Inflammatory macrophage treated with lipopolysaccharide for 1 hour (primary cell): ENCODE measurements at regions not wholly inside any gene's neighbourhood (a gene's known extent, or its start where the extent isn't known, plus 50 kb on each side); places are given as distances from the start of the nearest gene placed in this dataset.
"Not testable (repeated sequence)": the region's sequence is repeated elsewhere in the genome, so short reads cannot be mapped to it uniquely, and the experiment has no call there.

ENCODE experiments used
- DNase-seq, 2 donors: peaks; one replicate each; pipeline ENCODE4 v3.0.0-alpha.2; 2020 to 2022

GRCh38 chr15:46880791-46881190, 836.5 kb upstream of the SEMA6D start:
- no peak for DNase-seq

GRCh38 chr15:46892621-46893160, 824.6 kb upstream of the SEMA6D start:
- no peak for DNase-seq

DNA sequence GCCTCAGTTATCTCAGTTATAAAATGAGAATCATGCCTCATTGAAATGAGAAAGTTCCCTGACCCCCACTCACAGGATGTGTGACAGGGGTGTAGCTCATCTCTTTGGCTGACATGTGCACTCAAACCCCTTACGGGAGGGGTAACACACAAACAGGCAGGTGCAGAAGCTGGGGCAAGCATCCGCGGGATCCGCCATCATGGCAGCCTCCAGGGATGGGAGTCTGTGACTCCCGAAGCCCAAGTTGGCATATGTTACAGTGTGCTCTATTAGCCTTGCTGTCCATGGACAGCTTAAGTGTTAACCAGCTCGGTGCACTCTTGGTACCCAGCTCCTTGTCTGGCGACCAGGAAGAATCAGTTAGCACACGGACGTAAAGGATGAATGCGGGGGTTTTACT, 822.7 kb upstream of the SEMA6D start:
- DNase-seq, result no peak

GRCh38 chr15:46897266-46897665, 820.0 kb upstream of the SEMA6D start:
- DNase-seq, result no peak

DNA sequence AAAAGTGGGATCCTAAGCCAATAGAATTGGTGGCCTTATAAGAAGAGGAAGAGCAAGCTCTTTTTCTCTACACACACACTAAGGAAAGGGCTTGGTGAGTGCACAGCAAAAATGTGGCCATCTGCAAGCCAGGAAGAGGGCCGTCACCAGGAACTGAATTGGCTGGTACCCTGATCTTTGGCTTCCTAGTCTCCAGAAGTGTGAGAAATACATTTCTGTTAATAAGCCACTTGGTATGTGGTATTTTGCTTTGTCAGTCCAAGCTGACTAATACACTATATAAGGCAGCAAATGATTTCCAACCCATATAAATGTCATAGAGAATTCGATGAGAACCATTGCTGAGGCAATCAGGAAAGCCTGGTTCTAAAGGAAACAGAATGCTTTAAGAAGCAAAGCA, 816.3 kb upstream of the SEMA6D start:
- no peak for DNase-seq

DNA sequence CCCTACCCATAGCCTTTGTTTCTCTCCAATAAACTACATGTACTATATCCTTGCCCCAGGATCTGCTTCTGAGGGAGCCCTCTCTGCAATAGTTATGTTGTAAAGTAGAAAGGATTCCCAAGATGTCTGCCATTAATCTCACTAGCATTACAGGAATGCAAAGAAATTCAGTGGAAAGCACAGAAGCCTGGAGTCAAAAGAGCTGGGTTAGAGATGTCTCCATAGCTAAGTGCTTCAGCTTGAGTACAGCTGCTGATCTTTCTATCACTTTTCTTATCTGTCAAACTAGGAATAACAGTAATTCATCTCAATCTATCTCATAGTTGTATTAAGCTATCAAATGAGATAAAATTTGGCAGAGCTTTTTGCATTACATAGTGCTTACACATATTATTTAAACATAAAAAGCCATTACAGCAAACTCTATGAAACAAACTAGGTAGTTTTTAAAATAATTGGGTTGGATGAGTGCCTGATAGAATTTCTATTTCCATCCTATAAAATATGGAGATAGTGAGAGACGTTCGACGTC, 799.5 kb upstream of the SEMA6D start:
- no peak for DNase-seq

- no peak for DNase-seq
Observed at GRCh38 chr15:46918462-46919140, 798.7 kb upstream of the SEMA6D start.

- DNase-seq, result no peak
Observed at GRCh38 chr15:46921891-46922290, 795.4 kb upstream of the SEMA6D start.

- DNase-seq, result no peak
Observed at GRCh38 chr15:46930426-46930825, 786.9 kb upstream of the SEMA6D start.

DNA sequence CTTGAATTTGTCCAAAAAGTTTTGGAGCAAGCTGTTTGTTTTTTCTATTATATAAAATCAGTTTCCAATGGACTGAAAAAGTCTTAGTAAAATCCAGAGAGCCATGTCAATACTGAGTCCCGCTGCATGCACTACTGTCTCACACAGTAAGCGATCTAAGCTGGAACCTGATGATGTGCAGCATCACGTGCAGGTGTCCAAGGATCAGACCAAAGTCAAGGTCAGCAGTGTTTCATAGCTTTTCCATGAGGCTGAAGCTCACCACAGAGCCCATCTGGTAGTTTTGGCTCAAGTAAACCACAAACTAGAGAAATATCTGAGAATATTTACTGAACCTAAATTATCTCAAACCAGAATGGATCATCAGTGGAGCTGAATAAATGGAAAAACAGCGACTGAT, 784.0 kb upstream of the SEMA6D start:
- DNase-seq, result no peak

- no peak for DNase-seq
Observed at GRCh38 chr15:46934851-46935250, 782.5 kb upstream of the SEMA6D start.

DNA sequence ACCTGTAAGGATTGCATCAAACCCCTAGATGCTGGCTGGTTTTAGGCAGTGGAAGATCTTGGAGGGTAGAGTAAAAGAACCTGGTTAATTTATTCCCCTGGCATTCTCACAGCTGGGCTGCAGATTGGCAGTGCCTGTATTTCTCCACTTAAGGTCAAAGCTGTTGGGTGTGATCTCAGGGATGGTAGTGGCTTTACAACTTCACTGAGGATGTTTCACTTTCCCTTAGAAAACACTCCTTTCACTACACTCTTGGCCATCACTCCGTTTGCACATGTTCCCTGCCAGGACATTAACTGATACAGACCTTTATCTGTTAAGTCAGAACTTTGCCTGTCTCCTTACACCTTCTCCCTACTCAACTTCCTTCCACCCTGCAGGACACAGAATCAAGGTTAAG, 779.1 kb upstream of the SEMA6D start:
- no peak for DNase-seq

GRCh38 chr15:46941241-46941640, 776.1 kb upstream of the SEMA6D start:
- DNase-seq, result no peak

DNA sequence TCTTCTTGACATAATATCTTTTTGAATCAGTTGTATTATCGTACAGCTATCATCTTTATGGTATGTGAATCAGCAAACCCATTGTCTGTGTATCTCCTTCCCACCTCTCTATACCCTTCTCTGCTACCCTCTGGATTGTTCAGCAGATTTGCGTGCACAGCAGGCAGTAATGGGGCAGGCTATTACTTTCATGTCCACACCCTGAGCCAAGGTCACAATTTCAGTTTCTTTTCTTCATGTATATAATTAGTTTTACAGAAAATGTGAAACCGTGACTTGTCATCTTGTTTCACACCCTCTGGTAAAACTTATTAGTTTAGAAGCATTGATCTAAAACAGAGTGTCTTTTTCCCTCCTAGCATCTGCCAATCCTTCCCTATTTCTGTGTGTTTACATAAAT, 770.4 kb upstream of the SEMA6D start:
- DNase-seq, result no peak

- DNase-seq, result no peak
Observed at GRCh38 chr15:46955576-46955975, 761.7 kb upstream of the SEMA6D start.

GRCh38 chr15:46956456-46956855, 760.8 kb upstream of the SEMA6D start:
- no peak for DNase-seq

DNA sequence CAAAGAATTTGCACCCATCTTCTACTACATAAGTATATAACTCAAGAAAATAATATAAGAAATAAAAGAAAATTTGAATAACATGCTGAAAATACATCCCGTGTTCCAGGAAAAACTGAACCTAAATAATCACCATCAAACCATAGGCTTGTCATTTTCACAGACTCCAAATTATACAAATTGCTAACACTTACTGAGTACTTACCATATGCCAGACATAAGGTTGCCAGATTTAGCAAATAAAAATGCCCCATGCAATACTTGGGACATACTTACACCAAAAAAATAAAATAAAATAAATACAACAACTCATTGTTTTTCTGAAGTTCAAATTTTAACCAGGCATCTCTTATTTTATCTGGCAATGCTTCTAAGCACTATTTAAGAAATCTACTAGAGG, 760.4 kb upstream of the SEMA6D start:
- DNase-seq, result no peak

DNA sequence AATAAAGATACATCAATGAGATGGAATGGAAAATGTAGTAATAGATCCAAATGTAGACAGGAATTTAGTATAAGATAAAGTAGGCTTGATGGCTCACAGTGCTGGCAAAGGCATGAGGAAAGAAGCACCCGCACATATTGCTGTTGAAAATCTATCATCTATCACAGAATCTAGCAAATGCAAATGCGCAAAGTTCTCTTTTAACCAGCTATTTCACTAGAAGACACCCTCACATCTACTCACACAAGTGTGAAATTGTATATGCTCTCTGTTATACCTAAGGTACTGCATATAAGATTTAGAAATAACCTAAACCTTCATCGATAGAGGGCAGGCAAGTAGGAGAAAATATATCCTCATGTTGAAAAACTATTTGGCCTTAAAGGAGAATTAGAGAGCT, 756.7 kb upstream of the SEMA6D start:
- no peak for DNase-seq

DNA sequence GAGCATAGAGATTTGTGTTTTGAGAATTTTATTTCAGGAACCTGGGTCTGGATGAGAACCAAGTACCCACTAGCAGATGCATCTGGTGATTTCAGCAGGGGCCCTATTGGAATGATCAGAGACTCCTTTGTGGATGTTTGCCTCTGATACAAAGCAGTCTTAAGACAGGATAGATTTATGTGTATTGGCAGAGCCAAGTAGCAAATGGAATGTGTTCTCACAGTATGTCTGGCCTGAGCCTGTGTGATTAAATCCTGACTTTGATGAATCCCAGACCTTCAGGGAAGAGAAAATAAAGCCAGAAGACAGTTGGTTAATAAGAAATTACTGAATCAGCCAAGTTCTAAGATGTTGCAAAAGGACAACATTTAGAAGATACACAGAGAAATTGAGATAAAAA, 755.5 kb upstream of the SEMA6D start:
- no peak for DNase-seq

- DNase-seq, result not testable (repeated sequence)
Observed at GRCh38 chr15:46988055-46988454, 729.2 kb upstream of the SEMA6D start.

- DNase-seq, result no peak
Observed at GRCh38 chr15:46996359-46996758, 720.9 kb upstream of the SEMA6D start.

- DNase-seq, result no peak
Observed at GRCh38 chr15:46997501-46997900, 719.8 kb upstream of the SEMA6D start.

- no peak for DNase-seq
Observed at GRCh38 chr15:47003568-47003967, 713.7 kb upstream of the SEMA6D start.

DNA sequence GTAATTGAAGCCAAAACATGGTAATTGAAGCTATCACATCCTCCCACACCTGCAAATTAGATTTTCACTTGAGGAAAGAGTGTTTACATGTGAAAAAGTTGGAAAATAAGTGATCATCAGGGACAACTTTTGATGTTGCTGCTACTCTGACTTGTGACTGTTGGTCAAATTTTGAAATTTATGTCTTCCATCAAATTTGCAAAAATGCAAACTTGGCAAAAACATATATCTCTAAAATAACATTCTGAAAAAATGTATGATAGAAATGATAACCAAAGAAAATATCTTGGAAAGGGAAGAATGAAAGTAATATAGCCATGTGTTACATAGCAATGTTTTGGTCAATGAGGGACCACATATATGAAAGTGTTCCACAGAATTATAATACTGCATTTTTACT, 703.9 kb upstream of the SEMA6D start:
- no peak for DNase-seq
